COLO668 (cell line): ENCODE measurements at regions not wholly inside any gene's neighbourhood (a gene's known extent, or its start where the extent isn't known, plus 50 kb on each side); places are given as distances from the start of the nearest gene placed in this dataset.
"Not testable (repeated sequence)": the region's sequence is repeated elsewhere in the genome, so short reads cannot be mapped to it uniquely, and the experiment has no call there.

ENCODE experiments used
- DNase-seq: peaks from one replicate; lab custom pipeline; 2025; ENCODE audit not compliant: unreplicated experiment; lab: John Stamatoyannopoulos, UW

DNA sequence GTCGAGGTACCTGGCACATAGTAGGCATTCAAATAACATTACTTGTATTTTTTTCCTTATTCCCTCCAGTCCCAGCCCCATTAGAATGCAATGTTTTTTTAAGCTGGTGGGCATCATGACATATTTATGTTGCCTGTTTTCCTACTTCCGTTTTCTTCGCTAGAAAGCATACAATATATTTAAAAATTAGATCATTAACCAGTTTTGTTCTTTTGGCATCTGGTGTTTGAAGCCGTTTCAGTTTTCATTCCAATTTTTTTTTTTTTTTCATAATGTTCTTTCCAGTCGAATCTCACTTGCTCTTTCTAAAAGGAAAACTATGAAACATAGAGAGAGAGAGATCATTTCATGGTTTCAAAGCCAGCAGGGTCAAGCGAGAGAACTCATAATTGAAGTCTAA is 228.3 kb upstream of the C9orf72 start:
- no peak for DNase-seq

GRCh38 chr9:27802418-27802817 is 229.1 kb upstream of the C9orf72 start:
- no peak for DNase-seq

- no peak for DNase-seq
Observed at GRCh38 chr9:27808864-27809263, 235.6 kb upstream of the C9orf72 start.

- no peak for DNase-seq
Observed at GRCh38 chr9:27817747-27818146, 244.5 kb upstream of the C9orf72 start.

GRCh38 chr9:27818348-27818747 is 245.1 kb upstream of the C9orf72 start:
- DNase-seq: no peak

DNA sequence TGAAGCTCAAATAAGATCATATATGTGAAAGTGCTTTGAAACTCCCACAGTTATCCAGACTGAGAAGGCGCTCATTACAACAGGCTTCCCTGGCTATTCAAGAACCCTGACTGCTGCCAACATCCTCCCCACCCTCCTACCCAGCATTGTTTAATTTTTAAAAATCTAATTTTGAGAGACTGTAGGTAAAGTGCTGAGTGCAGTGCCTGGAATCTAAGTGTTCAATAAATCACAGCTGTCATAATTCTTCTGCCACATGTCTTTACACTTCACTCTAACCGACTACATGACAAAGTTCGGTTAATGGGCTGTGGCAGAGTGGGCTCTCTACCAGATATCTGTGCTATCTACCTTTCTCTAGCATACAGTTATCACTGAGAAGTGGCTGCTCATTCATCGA is 255.6 kb upstream of the C9orf72 start:
- DNase-seq: no peak

DNA sequence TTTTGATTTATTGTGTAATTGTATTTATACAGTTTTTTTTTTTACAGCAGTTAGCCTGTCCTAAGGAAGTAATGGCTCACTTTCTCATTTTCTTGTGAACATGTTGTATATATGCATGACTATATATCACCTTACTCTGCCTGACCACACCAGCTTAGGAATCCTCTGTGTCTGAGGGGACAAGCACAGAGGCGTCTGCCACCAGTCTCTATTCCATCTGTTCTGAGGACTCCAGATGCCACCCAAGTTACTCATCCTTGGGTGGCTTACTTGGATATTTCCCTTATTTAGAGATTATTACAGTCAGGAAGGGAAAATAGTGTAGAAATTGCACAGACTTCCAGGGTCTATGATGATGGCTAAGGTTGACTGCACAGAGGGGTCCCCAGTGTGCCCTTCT is 256.3 kb upstream of the C9orf72 start:
- no peak for DNase-seq

DNA sequence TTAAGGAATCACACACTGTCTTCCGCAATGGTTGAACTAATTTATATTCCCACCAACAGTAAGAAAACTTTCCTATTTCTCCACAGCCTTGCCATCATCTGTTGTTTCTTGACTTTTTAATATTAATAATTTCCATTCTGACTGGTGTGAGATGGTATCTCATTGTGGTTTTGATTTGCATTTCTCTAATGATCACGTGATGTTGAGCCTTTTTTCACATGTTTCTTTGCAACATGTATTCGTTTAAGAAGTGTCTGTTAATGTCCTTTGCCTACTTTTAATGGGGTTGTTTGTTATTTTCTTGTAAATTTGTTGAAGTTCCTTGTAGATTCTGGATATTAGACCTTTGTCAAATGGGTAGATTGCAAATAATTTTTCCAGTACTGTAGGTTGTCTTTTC is 258.8 kb upstream of the C9orf72 start:
- not testable (repeated sequence) for DNase-seq

DNA sequence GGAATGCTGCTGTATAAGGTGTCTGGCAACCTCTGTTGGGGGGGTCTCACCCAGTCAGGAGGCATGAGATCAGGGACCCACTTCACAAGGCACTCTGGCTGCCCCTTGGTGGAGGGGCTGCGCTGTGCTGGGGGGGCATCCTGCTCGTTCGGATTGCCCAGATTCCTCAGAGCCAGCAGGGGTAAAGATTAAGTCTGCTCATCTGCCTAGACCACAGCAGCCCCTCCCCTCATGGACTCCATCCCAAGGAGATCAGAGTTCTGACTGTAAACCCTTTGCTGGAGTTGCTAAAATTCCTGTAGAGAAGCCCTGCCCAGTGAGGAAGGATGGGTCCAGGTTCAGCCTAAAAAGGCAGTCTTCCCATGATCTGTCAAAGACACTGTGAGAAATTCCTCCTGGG is 262.0 kb upstream of the C9orf72 start:
- DNase-seq: no peak

DNA sequence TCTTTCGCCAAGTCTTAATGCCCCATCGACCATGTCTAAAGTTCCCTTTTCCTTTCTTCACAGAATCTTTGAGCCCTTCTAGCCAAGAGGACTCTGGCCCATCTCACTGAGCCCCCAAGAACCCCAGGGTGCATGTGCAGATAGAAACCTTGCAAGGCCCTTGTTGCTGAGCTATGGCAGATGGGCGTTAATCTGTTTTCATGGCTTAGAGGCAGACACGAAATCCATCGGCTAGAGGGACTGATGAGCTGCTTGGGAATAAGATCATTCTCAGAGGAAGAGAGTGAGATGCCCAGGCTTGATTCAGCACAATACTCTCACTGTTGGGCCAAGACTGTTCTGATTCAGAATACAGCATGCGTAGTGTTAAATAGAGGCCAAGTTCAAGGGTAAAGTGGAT is 262.5 kb upstream of the C9orf72 start:
- DNase-seq: no peak

DNA sequence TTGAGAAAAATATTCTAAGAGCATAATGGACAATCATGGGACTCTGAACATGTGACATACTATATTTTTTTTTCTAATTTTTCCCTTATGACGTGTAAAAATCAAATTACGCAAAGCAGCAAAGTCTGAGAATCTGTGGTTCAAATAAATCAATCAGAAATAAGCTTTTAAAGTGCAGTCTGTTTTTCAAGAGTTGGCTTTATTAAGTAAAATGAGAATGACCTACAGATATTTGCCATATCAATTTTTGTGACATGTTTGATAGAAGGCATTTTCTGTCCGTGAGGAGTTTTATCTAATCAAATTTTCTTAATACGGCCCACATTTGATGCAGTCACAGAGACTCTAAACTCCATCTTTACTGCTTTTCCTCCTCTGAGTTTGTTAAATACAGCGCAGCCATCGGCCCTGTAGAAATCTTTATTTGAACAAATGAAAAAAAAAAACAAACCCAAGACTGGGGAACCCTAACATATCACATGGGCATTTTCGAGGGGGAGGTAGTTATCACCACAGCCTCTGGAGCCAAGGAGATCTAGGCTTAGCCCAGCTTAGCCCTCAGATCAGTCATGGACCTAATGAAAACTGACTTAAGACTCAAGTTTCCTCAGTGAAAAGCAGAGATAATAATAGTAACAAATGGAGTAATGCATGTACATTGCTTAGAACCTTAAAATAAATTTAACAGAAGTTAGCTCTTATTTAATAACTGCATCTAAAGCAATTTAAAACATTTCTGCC is 263.6 kb upstream of the C9orf72 start:
- DNase-seq: no peak

- no peak for DNase-seq
Observed at GRCh38 chr9:27838876-27839275, 265.6 kb upstream of the C9orf72 start.

GRCh38 chr9:27839767-27840166 is 266.5 kb upstream of the C9orf72 start:
- DNase-seq: not testable (repeated sequence)

DNA sequence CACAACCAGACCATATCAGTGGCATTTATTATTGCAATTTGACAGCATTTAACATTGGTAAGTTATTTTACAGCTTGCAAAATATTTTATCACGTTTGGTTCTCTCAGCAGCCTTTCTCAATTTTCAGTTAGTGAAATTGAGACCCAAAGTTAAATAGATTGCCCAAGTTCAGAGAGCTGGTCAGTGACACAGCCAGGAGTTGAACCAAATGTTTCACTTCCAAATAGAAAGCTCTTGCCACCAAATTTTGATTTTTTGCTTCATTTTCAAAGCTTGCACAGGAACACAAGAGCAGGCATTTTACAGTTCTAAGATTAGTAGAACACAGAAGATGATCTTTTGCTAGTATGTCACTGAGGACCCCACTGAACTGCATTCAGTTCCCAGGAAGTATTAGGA is 271.5 kb upstream of the C9orf72 start:
- no peak for DNase-seq

- DNase-seq: no peak
Observed at GRCh38 chr9:27847380-27847779, 274.1 kb upstream of the C9orf72 start.

DNA sequence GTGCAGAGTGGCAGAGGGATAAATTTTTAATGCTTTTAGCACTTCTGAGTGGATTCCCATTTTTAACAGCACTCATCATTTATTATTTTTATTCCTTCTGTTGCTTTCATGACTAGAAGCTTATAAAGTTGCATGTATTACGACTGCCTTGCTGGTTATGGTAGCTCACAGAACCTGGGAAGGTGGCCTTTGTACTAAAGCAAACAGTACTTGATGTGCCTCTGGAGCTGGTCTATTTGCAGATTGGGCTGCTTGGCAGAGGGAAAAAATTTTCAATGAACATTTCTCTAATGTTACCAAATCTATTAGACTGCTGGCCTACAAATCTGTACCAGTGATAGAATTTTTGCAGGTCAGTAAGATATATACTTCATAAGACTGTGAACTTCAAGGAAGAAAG is 274.5 kb upstream of the C9orf72 start:
- no peak for DNase-seq

- DNase-seq: no peak
Observed at GRCh38 chr9:27848315-27848714, 275.0 kb upstream of the C9orf72 start.

GRCh38 chr9:27851858-27852257 is 278.6 kb upstream of the C9orf72 start:
- no peak for DNase-seq

GRCh38 chr9:27853529-27853928 is 280.2 kb upstream of the C9orf72 start:
- DNase-seq: no peak

DNA sequence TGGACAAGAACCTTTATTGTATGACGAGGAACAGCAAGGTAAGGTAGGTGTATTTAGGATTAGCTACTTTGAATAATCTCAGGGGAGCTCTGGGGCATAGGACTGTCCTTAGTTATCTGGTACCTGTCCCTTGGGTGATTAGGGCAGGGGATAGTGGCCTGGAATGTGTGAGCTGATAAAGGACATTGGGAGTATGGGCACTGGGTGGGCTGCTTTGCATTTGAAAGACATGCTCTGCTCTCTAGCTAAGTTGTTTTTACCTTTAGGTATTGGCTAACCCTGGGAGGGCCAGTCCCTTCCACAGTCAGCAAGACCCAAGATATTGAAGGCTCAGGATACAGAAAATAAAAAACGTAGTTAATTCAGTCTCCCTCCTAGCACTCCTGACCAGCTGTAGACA is 282.8 kb upstream of the C9orf72 start:
- no peak for DNase-seq

- DNase-seq: no peak
Observed at GRCh38 chr9:27856748-27857147, 283.5 kb upstream of the C9orf72 start.

DNA sequence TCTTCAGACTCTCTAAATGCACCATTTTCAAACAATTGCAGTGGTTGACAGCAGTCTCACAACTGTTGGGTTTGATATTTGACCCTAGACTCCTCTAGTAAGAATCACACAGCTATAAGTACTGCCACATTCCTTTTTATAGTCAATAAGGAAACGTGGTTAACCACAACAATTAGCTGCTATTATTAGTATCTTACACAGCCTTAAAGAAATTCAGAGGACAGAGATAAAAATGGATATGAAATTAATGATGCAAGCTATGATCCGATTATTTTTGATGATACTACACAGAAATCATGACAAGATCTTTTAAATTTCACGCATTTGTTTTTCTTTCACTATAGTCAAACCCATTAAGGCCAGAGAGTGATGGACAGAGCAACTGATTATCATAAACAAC is 288.6 kb upstream of the C9orf72 start:
- no peak for DNase-seq

DNA sequence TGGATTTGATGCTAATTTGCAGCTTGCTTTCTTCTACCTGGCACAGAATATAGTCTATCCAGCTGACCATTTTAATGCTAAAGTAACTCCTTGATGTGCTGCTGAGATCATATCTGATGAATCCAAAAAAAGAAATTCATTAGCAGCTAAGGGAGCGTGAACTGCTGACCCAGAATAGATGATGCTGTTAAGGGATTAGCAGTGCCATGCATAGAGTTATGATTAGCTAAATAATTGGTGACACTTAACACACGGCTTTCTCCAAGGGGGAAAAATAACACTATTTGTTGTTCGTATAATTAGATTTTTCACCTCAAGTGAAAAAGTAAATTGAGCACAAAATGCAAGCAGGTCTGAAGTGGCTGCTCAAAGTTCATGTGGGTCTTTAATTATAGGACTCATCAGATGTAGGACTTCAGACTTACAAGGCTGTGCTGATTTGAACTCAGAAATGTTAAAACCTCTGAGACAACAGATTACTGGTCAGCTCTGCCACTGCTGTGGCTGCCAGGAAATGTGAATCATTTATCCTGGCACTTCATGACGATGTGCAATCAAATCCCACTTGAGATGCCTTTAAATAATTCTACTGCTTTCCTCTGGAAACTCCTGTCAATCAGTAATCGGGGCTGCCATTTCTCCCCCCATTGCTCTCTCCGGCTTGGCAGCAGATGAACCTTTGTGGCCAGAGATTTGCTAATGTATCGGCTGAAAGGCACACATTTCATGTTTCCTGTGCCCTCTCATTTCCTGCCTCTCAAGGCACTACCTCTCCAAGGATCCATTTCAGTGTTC is 291.6 kb upstream of the C9orf72 start:
- no peak for DNase-seq
